NCI-H82 treated with DMSO at 0.1 percent for 48 hours (cell line): ENCODE measurements at regions not wholly inside any gene's neighbourhood (a gene's known extent, or its start where the extent isn't known, plus 50 kb on each side); places are given as distances from the start of the nearest gene placed in this dataset.
"Not testable (repeated sequence)": the region's sequence is repeated elsewhere in the genome, so short reads cannot be mapped to it uniquely, and the experiment has no call there.

ENCODE experiments used
- DNase-seq: peaks from one replicate; lab custom pipeline; 2025; ENCODE audit not compliant: unreplicated experiment; lab: John Stamatoyannopoulos, UW

DNA sequence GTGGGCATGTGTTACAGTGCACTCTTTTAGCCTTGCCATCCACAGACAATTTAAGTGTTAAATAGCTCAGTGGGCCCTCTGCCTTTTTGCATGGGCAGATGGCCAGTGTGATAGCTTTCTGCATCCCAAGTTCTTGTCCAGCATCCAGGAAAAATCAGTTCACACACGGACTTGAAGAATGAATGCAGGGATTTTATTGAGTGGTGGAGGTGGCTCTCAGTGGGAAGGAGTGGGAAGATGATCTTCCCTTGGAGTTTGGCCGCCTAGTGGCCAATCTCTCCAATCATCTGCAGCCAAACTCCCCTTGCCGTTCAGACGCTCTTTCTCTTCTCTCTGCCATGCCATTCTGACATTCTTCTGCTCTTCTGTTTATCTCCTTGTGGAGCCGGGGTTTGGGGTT lies 322.4 kb upstream of the GRAMD2B start:
- no peak for DNase-seq

DNA sequence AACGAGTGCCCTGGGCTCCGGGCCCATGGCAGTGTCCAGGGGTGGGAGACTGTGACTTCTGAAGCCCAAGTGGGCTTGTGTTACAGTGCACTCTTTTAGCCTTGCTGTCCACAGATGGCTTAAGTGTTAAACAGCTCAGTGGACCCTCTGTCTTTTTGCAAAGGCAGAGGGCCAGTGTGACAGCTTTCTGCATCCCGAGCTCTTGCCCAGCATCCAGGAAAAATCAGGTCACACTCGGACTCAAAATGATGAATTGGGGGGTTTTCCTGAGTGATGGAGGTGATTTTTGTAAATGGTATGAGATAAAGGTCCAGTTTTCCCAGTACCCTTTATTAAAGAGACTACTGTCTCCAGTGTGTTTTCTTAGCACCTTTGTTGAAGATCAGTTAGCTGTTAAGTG lies 321.3 kb upstream of the GRAMD2B start:
- DNase-seq: no peak

DNA sequence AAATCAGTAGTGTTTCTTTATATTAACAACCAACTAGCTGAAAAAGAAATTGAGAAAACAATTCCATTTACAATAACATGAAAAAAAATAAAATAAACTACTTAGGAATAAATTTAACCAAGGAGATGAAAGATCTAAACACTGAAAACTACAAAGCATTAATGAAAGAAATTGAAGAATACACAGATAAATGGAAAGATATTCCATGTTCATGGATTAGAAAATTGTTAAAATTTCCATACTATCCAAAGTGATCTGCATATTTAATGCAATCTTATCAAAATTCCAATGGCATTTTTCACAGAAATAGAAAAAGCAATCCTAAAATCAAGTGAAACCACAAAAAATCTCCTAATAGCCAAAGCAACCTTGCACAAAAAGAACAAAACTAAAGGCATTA lies 320.2 kb upstream of the GRAMD2B start:
- DNase-seq: no peak

DNA sequence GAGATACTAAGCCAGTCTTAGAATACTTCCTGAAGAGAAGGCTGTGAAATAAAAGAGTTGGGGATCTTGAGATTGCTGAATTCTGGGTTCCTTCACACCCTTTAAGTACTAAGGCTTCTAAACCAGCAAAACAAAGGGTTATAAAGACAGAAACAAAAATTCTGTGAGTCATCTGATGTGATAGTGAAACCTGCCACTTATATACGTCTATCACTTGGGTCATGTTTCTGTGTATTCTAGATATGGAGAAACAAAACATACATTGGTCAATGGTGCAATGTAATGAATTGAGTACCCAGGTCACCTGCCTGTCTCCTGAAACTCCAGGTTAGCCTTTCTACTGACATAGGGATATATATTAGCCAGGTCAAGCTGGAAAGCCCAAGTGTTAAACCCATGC lies 319.3 kb upstream of the GRAMD2B start:
- DNase-seq: no peak

DNA sequence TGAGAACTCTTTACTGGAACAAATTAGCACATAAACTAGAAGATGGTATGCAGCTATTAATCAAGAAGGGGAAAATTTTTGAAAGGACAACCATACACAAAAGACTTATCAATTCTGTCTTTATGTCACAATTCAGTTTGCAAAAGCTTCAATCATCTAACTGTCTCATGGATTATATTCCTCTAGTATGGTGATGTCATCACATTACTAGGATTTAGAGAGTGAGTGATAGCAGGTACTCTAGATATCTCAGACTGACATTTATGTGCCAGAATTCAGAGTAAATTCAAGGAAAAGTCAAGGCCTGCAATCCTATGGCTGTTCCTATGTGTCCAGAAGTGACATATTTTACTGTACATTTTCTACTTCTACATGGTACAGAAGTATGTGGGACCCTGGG lies 318.9 kb upstream of the GRAMD2B start:
- no peak for DNase-seq

DNA sequence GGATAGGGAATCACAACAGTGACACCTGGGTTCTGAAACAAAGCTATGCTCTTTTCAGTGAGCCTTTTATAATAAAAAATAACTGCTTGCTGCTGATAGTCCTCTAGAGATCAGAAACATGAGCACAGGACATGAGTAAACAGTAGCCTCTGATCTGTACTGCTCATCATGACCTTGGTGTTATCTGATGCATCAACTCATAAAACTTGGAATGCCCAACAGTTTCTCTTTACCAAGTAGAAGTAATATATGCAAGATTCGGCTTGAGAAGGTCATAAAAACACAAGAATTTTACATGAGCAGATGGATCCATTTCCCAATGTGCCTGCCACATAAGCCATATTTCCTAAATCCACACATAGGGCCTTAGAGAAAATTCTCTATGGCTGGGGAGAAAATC lies 318.3 kb upstream of the GRAMD2B start:
- no peak for DNase-seq

DNA sequence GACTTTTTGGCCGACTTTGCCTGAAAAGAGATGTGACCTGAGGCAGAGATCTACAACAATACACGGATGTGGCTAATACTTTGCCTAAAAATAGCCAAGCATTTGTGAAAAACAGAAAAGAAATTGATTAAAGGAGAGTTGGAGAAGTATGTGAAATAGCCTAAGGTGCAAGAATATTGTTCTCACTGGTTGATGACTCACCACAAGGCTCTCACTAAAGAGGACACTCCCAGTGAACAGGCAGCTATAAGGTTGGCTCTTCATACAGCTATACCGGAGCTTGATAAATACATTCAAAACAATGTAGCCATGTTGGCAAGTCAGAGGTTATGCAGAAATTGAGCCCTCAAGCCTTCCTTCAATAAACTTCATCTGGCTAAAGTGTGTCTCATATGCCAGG lies 317.2 kb upstream of the GRAMD2B start:
- no peak for DNase-seq

DNA sequence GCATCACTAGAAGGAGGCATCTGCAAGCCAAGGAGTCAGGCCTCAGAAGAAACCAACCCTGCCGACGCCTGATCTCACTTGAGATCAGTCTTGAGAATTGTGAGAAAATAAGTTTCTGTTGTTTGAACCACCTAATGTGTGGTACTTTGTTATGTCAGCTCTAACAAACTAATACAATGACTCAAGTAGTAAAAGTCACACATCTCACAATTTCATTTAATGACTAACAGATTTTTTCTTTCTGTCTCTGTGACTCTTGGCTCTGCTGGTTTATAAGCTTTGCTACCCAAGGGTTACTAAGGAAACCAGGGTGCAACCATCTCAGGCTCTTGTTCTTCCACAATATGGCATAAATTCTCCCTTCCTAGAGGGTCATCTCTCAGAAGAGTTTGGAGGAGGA lies 315.8 kb upstream of the GRAMD2B start:
- no peak for DNase-seq

DNA sequence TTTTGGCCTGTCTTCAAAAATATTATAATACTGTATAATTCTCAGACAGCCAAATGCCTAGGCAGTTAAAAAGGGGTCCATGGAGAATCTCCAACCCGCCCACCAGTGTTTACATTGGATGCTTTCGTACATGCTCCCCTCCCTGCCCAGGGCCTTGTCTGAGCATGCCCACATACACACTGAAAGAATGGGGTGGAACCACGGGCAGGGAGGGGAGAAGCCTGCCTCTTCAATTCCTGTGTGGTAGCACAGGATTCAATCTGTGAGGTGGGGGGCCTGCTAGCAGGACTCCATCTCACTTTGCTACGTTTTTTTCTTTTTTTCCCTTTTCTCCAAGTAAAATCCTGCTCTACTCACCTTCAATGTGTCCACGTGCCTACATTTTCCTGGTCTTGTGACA lies 314.7 kb upstream of the GRAMD2B start:
- DNase-seq: no peak

DNA sequence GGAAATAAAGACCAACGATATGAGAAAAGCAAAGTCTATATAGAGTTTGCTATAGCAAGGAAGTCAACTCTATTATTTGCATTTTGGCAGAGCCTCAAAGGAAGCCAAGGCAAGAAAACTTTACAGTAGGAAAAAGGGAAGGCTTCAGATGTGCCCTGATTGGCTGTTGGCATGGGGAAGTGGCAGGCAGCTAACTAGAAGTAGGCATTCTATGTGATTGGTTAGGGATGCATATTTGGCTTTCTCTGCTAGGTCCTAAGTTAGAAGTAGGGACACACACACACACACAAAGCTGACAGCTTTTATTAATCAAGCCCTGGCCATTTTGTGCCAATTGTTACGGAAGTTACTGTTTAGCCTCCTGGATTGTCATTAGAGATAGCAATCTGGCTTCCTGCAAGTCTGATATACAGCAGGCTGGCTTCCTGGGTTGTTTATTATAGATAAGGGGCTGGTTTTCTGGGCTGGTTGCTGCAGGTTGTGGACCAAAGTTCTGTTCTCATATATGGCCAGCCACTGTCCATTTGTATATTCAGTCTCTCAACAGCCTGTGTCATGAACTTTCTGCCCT lies 308.1 kb upstream of the GRAMD2B start:
- DNase-seq: no peak

DNA sequence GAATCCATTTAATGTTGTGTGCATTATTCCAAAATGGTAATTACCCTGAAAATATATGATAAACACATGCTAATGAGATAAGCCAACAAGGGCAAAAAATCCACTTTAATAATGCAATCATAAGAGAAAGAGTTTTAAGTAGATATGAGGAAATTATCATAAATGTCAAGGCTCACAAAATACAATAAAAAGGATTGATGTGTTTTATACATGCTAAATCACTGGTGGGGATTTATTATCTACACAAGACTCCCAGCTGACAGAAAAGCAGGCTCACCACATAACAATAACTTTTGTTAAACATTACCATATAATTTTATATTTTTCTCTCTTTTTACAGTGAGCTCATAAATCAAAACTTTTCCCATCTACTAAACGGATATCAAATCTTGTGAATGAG lies 306.2 kb upstream of the GRAMD2B start:
- DNase-seq: no peak

DNA sequence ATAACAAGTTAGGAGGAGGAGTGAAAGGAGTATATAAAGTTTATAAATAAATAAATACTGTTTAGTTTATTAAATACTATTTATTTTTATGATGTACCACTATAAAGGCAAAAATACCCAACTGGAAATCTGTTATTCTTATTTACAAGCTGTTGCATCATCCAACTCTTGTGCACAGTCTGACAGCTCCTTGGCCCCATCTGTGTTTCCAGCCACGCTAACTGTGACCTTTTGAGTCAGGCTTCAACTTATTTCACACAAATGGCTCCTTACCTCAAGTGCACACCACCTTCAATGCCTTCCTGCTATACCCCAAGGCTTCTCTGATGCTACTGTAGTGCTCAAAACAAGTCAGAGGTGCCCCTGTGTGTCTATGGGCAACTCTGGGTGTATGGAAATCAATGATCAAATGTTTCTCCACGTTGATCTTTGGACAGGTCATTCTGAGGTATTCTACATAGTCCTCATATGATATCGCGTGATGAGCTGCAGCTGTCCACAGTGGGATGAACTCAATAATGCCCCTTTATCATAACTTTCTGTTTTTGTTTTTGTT lies 303.2 kb upstream of the GRAMD2B start:
- DNase-seq: no peak

DNA sequence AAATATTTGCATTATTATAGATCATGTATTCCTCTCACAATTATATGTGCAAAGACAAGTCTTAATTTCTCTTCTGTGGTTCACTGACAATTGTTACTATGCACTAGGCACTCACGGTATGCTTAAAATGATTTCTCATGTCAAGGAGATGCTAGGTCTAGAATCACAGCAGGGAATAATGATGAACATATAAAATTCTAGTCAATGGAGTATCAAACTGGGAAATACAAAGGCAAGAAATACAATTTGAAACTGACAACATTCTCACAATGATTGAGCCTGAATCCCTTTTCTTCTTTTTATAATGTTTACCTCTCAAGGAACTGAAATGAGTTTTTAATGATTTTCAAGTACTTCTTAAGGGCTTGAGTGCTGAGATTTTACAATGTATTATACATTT lies 302.3 kb upstream of the GRAMD2B start:
- no peak for DNase-seq

DNA sequence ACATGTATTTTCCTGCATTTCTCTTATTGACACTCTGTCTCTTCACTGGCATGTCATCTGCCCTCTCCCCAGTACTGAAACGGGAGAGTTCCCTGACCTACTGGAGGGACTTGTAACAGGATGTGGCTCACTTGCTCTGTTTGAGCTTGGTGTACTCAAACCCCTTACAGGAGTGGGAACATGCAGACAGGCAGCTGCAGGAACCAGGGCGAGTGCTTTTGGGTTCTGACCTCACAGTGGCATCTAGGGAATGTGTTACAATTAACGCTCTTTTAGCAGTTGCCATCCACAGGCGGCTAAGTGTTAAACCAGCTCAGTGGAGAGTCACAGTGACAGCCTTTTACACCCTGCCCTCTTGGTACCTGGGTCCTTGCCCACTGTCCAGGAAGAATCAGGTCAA lies 300.3 kb upstream of the GRAMD2B start:
- DNase-seq: no peak

DNA sequence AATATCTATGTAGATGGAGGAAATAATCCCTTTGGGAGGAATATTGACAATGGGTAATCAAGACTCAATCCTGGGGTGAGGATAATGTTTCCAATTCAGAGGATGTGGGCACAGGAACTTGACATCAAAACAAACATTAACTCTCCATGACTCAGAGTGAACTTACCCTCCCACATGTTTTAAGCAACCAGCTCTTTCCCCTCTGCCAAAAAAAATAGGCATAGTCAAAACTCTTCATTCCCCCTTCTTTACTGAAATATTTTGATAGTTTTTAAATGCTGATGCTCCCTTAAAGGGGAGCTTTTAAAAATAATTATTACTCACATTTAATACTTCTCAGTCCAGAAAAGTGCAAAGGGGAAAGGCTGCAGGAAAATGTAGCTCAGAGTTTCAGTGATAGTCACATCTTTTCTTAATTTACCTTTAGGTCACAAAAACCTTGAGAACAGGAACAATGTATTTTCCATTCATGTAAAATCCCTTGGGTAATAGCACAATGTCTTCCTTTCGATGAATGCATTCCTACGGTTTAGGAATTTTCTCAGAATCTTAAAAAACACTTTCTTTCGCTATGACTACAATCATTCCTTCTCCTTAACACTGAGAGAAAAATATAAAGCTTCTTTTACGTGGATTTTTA lies 298.4 kb upstream of the GRAMD2B start:
- DNase-seq: no peak

DNA sequence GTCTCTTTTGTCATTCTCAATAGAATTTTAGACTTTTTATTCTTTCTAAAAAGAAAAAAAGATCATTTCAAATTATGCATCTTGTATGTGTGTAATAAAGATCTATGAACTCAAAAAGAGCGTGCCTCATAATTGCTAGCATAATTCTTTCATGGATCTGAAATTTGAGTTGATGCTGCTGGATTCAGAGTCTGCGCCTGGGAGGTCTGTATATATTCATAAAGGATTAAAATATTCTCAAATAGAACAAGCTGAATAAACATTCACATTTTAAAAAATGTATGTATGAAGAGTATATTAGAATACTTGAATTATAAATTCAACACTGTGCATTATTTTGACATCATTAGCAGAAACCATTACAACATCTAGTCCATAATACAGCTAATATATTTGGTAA lies 297.8 kb upstream of the GRAMD2B start:
- no peak for DNase-seq

DNA sequence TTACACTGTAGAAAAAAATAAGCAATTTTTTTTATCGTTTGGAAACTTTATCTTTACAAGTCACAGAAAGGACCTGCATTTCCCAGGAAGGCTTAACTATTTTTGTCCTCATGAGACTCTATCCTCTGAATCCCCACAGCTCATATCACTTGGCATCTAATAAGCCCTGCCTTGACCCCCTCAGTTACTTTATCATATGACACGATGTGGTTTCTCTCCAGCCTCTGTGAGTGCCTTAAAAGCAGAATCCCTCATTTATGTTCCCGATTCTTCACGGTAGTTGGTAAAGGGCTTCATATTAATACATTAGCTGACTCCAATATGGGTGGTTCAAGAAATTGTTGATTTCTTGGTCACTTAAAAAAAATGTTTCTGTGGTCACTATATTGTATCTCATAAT lies 296.6 kb upstream of the GRAMD2B start:
- no peak for DNase-seq

DNA sequence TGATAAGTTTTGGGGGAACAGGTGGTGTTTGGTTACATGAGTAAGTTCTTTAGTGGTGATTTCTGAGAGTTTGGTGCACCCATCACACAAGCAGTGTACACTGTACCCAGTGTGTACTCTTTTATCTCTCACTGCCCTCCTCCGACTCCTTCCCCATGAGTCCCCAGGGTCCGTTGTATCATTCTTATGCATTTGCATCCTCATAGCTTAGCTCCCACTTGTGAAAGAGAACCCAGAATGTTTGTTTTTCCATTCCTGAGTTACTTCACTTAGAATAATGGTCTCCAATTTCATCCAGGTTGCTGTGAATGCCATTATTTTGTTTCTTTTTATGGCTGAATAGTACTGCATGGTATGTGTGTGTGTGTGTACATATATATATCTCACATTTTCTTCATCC lies 295.8 kb upstream of the GRAMD2B start:
- not testable (repeated sequence) for DNase-seq

DNA sequence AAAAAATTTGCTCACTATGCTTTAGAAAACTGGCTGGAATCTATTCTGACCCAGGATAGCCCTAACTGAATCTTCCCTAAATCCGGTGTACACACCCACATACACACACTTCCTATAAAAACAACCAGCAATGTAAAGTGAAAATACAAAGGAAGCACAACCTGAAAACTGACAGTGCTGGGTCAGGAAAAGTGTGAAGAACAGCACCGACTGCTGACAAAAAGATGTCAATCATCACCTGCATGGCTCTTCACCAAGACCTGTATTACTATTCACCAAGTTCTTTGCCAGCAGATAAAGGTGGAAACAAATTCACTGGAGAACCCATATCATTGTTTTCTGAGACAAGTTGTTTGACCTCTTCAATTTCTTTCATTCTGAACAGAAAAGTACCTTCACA lies 293.8 kb upstream of the GRAMD2B start:
- DNase-seq: no peak

DNA sequence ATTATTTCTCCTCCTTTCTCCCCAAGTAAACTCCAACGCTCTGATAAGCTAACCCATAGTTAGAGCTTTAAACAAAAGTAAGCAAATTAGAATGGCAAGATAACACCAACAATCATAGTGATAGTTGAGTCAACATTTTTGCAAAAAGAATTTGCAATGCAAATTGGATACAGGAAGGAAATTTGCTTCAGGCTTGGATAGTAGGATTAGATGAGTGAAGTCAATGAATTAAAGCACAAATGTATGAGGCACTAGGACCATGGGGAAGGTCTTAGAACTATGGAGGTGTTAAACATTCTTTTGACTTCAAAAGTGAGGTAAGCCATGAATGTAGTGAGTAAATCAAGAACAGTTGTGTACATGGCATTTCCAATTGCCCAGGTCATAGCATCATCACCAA lies 289.8 kb upstream of the GRAMD2B start:
- no peak for DNase-seq

DNA sequence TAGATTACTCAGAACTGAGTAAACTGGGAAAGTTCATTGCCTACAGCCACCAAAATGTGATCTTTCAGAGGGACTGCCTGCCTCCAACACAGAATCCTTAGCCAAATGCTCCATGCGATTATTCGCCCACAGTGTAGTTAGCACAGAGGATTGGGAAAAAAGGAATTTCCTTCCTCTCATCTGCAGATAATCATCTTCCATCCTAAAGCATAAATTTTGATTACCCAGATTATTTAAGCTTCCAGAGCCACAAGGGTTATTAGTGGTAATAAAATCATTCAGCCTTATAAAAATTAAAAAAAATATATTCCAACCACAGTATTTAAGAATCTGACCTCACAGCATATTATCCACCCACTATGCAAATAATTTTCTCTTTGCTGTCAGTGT lies 285.3 kb upstream of the GRAMD2B start:
- no peak for DNase-seq

DNA sequence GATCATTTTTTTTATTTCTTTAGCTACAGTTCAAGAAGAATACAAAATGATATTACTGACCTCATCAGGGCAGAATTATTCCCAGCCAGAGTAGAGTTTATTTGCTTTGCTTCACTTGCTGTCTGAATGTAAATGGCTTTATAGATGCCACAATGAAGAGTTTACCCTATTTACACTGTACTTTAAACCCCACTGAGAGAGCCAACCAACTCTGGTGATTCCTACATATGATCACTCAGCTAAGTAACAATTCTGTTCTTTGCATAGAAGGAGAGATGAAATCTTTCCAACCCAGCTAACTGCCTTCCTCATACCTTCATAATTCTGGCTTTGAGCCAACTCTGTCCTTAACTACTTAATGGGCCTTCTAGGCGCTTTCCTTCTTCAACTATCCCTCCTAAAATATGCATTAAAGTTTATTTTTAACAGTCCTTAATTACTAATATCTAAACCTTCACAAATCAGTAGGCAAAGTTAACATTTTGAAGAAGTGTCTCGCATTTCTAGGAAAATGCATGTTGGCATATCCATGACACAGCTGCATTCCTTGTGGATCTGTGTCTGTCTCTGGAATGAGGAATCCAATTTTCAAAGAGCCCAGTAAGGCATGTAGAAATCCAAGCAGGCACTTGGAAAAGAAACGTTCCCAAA lies 284.8 kb upstream of the GRAMD2B start:
- DNase-seq: no peak

DNA sequence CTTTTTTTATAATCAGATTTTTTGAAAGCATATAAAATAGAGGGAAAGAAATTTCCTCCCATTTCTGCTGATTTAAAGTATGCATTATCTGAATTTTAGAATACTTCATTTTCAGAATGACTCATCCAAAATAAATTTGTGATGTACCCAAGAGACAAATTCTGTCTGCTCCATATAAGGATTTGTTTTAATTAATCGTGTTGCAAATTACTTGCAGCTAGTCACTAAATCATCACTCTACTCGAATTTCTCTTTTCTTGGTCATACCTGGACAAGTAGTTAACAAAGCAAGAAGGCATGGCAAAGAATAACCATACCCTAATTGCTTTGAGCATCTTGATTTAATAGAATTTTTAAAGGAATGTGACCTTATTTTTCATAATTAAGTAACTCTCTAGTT lies 284.1 kb upstream of the GRAMD2B start:
- DNase-seq: no peak
